ENCODE measurements at regions not wholly inside any gene's neighbourhood (a gene's known extent, or its start where the extent isn't known, plus 50 kb on each side); places are given as distances from the start of the nearest gene placed in this dataset.

DNA sequence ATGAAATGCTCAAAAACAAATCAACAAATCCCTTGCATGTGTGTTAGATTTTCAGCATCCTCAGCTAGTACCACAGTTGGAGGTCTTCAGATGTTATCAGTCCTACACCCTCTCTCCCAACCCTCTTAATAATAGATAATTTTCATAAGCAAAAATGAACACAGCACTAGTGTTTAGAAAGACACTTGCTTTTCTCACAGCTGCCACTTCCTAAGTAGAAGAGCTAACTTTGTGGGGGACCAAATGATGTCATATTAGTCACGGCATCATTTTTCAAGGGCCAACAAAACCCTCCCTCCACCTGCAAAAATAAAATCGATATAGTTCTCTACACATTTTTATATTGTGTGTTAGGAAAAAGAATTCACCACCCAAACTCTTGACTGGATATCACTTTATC lies 163.5 kb upstream of the GYPA start:
- DNase-seq: no peak

DNA sequence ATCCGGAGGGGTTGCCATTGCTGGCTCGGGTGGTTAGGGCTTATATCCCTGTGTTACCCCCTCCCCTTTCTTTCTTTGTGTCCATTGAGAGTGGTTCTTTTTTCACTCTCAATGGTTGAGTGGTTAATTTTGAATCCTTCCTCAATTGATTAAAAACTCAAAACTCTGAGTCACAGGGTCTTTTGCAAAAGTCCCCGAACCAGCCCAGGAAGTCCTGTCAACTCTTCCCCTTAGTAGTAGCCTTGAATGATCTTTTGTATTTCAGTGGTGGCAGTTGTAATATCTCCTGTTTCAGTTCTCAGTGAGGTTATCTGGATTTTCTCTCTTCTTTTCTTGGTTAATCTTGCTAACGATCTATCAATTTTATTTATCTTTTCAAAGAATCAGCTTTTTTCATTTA lies 170.0 kb upstream of the GYPA start:
- DNase-seq: no peak

DNA sequence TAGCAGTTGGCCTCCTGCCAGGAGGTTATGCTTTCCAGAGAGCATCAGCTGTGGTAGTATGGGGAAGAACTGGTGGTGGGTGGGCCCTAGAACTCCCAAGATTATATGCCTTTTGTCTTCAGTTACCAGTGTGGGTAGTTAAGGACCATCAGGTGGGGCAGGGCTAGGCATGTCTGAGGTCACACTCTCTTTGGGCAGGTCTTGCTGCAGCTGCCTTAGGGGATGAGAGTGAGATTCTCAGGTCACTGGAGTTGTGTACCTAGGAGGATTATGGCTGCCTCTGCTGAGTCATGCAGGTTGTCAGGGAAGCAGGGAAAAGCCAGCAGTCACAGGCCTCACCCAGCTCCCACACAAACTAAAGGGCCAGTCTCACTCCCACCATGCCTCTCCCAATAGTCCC lies 172.9 kb upstream of the GYPA start:
- no peak for DNase-seq

DNA sequence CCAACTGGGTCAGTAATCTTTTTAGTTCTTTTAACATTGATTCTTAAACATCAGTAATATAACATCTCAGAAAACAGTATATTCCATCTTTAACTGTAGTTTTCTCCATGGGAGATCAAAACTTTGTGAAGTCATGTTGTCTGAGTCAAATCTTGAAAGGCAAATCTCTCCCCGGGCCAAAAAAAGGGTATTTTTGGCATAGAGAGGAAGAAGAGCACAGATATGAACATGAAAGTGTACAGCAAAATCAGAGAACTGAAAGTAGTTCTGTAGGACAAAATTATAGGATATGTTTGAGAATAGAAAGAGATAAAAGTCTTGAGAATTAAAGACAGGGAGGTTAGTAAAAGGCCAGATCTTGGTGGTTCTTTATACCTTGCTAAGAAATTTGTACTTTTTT lies 176.4 kb upstream of the GYPA start:
- no peak for DNase-seq

DNA sequence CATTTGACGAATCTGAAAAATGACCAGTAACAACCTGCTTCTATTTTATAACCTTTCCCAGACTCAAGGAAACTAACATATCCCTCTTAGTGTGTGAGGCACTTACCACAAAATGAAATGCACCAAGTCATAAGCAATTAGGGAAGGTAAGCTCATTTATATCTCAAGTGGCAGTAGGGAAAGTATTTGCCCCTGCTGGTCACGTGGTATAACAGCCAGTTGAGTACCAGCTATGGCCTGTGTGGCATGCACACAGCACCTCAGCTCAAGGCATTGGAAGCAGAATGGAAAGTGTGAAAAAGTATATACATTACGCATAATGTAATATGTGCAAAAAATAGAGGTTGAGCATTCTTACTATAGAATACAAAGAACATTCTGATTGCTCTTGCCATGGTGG lies 178.3 kb upstream of the GYPA start:
- DNase-seq: no peak

DNA sequence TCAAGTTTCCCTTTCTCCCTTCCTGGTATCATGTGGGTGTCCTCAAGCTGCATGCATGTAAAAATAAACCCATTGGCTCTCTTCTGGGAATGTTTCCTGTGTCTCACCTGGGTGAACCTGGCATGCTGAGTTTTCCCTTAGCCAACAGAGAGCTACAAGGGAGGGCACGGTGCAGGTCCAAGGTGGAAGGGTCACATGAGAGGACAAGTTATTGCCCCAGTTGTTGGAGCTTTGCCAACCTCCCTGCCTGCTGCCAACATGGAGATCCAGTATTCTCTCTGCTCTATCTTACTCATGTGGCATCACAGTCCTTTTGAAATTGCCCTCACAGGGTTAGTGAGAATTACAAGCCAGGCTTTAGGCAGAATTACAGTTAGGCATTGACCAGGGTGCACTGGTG lies 196.1 kb upstream of the GYPA start:
- no peak for DNase-seq

DNA sequence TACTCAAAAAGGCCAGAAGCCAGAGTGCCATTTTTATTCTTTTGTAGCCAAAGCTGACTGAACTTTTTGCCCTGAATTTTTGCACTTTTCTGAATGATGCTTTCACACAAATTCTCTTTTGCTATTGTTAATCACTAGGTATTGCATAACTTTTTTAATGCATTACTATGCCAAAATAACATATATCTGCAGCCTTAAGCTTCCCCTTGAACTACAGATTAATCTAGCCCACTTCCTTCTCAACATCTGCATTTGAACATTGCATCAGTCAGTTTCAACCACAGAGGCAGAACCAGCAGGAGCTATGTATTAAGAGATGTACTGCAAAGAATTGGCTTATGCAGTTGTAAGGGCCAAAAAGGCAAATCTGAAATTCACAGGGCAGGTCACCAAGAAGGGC lies 197.6 kb upstream of the GYPA start:
- no peak for DNase-seq

DNA sequence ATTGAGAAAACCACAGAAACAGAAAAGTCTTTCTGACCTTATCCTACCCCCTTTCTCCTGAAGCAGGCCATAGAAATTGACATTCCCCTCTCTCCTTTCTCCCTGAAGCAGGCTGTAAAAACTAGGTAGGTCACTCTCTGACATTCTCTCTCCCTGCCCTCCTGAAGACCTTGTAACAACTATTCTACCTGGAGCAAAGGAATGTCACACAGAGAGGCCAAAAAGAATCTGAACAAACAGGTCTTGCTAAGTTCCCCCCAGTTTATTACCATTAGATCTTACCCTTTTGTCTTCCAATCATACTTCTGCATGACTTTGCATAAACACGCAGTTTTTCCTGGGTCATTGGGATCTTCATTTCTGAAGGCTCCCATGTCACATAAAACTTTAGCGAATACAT lies 198.3 kb upstream of the GYPA start:
- DNase-seq: no peak

DNA sequence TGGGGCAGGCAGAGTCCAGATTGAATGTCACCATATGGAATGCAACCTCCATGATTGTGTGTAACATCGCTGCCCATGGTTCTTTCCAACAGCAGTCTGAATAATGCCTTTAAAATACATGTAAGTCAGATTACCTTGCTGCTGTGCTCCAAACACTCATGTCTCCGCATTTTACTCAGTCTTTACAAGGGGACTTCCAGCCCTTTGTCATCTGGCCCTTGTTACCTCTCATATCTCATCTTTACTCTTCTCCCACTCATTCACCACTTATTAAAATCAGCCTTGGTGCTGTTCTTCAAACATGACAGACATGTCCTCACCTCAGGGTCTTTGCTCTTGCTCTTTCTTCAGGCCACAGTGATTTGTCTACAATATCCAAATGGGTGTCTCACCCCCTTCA lies 200.4 kb upstream of the GYPA start:
- DNase-seq: no peak

DNA sequence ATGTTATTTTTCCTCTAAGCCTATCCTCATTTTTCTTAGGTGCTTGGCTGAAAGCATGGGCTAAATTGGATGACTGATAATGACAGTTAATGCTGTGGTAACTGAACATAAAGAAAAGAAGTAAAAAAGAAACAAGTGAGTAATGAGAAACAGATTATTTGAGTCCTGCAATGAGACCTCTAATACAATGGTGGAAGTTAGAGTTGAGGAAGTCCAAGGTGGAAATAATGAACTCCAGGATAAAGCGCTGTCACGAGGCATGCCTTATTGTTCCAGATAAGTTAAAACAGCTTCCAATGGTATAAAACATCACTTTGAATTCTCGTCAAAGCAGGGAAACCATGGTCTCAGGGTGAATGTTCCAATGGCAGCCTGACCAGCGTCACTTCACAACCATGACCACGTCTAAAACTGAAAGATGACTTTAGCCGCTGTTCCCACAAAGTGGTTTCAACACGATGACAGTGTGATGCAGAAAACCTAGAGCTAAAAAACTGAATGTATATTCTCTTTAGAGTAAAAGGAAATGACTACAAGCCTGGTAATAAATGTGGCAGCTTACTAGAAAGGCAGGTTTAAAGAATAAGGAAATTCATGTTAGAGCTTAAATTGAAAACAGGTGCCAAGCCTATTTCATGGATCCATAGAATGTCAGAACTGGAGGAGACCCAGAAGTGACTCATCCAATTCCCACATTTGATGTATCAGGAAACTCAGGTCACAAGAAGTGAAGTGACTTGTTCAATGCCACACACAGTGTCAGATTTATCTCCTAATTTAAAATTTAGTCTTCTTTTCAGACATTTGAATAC lies 202.6 kb upstream of the GYPA start:
- no peak for DNase-seq

DNA sequence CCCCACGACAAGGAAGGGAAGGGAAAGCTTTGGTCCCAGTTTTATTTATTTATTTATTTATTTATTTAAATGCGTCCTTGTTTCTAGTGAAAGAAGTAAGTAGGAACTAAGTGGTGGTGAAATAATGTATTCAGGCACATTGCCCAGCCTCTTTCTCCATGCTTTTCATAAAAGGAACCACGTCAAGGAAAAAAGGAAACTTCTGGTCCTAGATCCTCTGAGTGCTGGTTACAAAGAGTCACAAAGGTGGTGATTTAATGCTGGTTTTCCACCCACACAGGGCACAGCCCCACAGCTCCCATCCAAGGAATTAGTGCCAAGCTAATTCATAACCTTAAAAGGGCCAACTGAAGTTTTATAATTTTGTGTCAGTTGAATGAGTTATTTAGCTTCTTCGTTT lies 206.6 kb upstream of the GYPA start:
- DNase-seq: no peak

DNA sequence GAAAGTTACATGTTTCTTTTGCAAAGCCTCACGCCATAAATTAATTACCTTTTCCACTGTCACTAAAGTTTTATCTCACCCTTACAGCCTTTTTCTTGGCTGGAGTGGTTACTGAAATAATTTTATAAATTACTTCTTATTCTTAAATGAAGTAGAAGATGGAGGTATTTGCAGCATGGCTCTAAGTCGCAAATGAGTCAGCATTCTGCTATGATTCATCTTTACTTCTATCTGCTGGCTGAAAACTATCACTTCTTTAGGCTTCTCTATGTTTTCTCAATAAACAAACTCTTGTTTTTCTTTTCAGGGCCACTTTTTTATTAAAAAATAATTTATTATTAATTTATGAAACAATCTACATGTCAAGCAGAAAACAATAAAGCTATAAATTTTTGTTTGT lies 210.2 kb upstream of the GYPA start:
- DNase-seq: no peak

DNA sequence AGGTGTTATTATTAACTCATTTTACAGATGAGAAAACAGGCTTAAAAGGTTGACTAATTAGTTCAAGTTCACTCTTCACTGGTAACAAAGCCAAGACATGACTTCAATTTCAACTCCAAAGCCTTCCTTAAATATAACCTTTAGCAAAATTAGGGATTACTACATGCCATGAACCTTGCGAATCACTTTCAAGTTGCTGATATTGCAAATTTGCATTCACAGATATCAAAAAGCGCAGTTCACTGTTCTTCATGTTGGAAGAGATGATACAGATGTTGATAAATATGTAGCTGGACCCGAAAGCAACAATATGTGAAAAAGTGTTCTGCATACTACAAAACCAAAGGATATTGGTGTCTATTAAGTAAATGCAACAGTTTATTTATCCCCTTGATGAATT lies 210.8 kb upstream of the GYPA start:
- no peak for DNase-seq

DNA sequence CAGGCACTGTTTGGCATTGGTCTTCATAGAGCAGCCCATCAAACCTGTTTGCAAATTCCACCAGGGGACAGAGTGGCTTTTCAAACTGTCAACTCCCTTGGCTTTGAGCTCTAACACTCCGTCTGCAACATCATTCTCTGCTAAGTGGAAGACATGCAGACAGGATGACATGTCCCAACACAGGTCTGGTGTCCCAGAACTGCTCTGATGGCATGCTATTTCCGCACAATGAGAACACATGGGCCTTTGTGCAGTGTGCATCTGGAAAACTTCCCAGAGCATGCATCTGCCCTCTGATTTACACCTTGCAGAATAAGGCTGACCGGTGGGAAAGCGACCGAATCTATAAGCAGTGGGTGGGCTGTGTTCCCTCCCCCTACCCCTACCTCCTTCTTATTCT lies 212.8 kb upstream of the GYPA start:
- no peak for DNase-seq

DNA sequence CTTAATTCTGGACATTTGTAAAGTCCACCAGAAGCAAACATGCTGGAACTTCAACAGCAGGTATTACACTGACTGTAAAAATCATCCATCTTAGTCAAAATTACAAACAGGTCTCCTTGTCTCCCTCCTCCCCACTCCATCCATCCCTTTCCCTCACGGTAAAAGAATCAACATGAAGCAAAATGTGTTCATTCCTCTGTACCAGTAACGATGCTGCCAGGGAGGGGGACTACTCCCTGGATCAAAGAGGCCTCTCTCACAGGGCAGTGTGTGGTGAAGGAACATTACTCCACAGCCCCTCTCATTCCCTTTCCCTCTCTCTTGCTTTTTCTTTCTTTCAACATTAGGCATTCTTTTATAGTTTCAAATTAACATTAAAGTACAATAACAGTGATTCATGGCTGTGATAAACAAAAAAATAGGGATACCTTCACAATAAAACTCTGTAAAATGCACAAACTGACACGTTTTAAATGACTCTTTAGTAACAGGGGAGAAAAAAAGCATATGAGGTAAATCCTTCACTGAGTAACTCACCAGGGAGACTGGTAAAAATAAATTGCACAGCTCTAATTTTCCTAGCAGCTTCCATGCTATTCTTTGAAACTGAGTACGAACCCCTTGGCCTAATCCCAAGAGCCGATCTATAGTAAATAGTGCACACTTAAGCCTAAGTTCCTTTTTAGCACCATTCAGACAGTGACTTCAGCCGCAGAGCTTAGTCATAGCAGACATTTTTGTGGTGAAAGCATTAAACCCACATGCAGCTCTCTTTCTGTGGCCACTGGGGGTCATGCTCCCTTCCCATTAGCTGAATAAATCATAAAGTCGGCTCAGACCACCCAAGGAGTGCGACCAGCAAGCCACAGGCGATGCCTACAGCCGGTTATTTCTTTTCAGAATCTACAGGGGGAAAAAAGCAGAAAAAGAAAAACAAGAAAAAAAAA lies 215.6 kb upstream of the GYPA start:
- DNase-seq: peak; percentile 5

DNA sequence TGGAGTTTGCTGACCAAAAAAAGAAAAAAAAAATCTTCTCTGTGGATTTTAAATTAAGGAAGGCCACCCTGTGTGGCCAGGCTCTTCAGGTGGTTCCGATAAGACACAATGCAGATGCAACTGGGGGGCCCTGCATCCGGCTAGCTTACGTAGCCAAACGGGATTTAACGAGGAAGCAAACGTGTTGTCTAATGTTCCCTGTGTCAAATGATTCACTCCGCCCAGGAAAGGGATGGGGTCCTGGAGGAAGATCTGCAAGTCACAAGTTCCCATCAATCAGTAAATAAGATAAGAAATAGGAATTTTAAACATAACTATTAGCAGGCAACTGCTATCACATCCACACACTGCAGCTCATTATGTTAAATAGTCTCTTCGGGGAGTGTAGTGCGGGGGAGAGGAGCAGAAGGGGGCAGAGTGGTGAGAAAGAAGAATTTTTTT lies 216.4 kb upstream of the GYPA start:
- no peak for DNase-seq

DNA sequence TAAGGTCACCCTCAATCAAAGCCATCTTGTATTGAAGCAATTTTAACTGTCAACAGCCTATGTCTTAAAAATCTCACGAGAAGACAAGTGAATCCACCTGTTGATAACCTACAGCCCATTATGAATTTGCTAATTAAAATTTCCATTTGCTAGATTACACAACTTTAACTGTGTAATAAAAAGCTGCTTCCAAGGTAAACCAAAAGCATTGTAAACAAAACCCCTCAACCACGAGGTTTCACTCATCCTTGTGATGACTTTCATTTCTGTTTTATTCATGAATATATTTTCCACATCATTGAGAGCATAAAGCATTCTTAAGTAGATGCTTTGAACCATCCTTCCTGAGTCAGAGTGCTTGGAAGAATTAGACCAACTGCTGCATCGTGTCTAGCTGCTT lies 217.5 kb upstream of the GYPA start:
- DNase-seq: no peak

DNA sequence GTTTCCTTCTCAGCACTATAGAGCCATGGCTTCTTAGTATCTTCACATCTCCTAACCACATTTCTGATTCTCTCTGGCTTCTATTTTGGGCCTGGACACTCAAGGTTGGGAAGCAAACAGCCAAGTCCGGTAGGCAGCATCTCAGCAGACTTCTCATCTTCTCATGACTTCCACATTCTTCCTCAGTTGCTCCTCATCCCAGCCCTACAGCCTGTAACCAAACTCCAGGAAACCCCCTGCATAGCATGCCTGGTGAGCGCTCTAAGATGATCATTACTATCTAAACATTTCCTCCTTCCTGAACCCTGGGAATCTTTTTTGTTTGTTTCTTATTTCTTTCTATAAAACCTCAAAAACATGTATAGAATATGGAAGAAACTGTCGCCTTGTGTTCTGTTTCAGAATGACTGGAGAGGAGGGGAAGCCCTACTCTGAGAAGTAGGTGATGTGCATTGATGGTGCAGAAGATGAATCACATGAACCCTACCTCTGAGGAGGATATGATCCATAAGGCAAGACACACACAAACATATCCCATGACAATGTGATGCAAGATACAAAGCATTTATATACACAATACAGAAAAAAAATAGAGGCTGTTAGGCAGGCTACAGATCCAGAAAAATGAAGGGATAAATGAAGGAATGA lies 219.8 kb upstream of the GYPA start:
- no peak for DNase-seq

DNA sequence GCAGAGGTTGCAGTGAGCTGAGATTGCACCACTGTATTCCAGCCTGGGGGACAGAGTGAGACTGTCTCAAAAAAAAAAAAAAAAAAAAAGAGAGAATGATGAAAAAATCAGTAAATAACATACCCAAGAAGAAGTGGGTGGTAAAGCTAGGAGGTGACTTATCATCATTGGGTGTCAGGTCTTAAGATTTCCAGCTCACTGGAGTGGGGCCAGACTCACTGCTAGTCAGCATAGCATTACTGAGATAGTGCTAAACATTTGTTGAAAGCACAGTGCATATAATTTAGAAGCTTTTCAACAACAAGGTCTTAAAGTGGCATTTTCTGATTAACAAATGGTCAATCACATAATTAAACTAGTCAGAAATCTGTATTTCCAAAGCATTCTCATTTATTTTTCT lies 221.8 kb upstream of the GYPA start:
- DNase-seq: no peak

DNA sequence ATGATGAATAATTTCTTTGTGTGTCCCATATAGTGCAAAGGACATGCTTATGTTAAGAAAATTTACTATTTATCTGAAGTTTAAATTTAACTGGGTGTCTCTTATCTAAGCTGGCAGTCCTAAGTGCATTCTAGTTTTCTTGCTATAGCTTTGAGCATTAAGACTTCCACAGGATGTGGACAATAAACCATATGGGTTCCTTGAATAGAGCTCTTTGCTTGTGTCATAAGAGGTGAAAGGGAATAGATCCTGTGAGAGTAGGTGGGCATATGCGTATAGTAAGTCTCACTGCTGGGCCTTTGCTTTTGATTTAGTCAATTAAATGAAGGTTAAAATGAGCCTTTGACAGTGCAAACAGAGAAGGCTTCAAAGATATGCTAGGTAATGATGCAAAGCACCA lies 223.4 kb upstream of the GYPA start:
- no peak for DNase-seq

DNA sequence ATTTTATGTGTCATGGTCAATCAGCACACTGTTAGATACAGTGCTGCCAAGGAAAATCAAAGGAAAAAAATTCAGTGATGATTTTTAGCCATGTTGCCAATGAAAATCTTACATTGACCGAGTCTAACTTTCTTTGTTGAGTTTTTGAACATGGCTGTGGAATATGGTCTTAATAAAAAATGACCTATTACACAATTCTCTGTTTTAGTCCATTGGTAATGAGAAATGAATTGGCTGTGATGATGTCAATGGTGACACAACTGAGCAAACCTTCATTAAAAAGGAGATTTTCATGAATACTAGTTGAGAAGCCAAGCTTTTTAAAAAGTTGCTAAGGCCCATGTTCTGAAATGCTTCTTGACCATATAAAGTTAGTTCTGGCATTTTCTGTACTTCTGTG lies 225.9 kb upstream of the GYPA start:
- DNase-seq: no peak

DNA sequence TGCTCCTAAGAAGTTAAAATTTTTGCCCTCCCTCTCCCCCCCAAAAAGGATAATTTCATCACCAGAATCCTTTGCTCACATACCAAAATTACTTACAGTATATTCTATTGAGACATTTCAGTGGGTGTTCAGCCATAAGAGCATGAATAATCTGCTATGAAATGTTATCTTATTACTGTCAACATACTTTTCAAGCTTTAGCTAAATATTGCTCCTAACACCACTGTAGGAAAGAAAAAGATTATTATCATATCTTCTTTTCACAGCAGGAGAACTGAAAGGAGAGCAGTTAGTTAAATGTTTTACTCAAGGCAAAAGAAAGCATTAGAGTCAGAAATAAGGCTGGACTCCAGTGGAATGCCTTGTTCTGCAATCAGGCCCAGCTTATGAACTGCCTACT lies 231.0 kb upstream of the GYPA start:
- DNase-seq: no peak

DNA sequence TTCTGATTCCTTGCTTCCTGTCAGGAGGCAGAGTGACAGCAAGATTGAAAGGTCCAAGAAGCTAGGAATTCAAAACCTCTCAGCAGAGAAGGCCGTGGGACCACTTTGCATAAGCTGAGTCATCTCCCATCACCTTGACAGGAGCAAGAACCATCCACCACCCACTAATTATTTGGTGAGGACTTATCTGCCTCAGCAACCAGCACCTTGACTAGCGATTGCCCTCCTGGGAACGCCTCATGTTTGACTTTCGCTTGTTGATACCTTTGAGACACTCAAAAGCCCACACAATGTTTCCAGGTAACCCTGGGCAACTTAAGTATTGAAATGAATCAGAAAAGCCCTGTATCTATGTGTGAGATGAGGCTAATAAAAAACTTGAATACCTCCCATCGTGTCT lies 233.5 kb upstream of the GYPA start:
- peak; percentile 1 for DNase-seq

DNA sequence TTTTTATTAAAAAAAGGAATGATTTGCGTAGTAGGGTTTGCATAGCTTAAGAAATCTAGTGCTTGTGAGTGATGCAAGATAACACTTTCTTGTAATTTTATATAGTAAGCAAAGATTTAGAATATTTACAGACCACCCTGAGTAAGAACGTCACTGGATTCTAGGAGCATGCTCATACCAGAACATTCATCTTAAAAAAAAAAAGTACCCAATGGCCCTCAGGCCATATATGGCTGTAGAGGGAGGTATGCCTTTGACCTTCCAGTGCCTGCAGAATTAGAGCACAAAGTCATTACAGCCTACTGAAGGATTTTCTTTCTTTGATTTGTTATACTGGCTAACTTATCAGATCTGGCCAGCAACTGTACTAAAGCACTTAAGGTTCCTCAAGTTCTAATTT lies 236.3 kb upstream of the GYPA start:
- DNase-seq: no peak
